ENCODE measurements at regions not wholly inside any gene's neighbourhood (a gene's known extent, or its start where the extent isn't known, plus 50 kb on each side); places are given as distances from the start of the nearest gene placed in this dataset.

- TF ChIP-seq CTCF (conservative IDR thresholded peaks at IDR 0.05; ENCODE audit: low read depth, low read length): no peak
- no peak for TF ChIP-seq EZH2 (IDR thresholded peaks at IDR 0.05; ENCODE audit: borderline replicate concordance, low read depth, low read length, poor library complexity, severe bottlenecking)
Measured at GRCh38 chr1:168876830-168877229, 147.8 kb upstream of the DPT start.
